ENCODE measurements at regions not wholly inside any gene's neighbourhood (a gene's known extent, or its start where the extent isn't known, plus 50 kb on each side); places are given as distances from the start of the nearest gene placed in this dataset.

DNA sequence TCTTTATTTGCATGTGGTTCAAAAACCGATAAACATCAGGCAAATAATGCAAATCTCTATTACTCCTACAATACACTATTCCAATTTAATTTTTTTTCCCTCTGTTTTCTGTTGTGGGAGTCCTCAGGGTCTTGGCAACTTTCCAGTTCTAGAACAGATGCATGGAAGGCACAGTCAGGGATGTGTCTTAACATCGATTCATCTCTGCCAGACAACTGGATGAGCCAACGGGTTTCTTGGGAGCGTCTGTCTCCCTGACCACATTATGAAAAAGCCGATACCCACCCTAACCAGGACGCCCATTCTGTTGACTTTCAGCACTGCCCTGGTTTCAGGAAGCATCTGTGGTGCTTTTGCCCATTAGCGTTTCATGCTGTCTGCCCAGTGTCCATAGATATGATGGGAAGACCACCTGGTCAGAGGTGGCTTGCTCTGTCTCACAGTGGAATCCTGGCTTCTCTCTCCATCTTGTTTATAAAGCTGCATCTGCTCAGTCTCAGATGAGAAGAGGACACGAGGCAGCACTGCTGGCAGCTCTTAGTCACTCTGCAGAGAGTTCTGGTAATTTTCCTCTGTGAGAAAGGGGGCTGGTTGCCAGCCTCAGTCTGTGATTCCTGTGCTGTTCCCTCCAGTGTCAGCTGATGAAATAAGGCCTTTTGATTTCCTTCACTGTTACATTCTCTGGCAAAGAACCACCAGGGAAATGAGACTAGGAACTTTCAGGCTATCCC lies 57.9 kb upstream of the KCNE4 start:
- peaks cover 3 to 8% of the 10 kb centered on the region in 2 donors for H3K4me1 ChIP-seq (ENCODE audit: control insufficient read depth in 1 of 2, insufficient read depth in 2 of 2, low read length in 2 of 2)
- intact Hi-C loops (cut with DNase I), result loop anchor here in 1 of 2 donors (2.0 kb wide), 1 partner anchor 57 kb away; no protein-coding TSS in a partner anchor
- ATAC-seq (ENCODE audit: low FRiP score) (peak; percentile 95), DNase-seq (peak; percentile 84 to 92)
- H3K27ac ChIP-seq (ENCODE audit: low read depth in 1 of 2, low read length in 2 of 2), result peak overlapping the region; percentile 28 to 100
- WGBS, 2 donors, result 15 to 16% methylated on average over 8 of the region's 8 CpGs
- H3K4me3 ChIP-seq (ENCODE audit: low read length in 2 of 2), result peak overlapping the region in 1 of 2 donors; percentile 54
- no peaks in the 10 kb centered on the region for H3K27me3 ChIP-seq (ENCODE audit: control insufficient read depth in 1 of 2, insufficient read depth in 2 of 2, low read length in 1 of 2)
- H3K36me3 ChIP-seq (ENCODE audit: control insufficient read depth in 1 of 2, insufficient read depth in 2 of 2, low read length in 1 of 2), result no peaks in the 10 kb centered on the region
- no peaks in the 10 kb centered on the region for H3K9me3 ChIP-seq (ENCODE audit: control insufficient read depth, low read length)

DNA sequence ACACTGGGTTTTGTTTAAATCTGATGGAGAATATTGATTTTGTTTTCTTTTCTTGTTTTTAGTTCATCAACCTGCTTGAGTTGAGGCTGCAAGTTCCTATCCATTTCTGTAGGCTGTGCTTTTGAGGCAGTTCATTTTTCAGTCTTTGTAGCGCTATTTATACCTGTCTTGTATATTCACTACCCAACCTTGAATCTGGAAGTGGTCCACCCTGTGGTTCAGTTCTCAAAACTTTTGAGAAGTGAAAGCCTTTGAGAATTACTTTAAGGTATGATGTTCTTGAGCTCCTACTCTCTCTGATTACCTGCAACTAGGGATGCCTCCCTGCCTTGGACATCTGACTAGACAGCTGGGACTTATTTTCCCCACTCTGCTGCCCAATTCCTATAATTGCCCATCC lies 53.5 kb upstream of the KCNE4 start:
- DNase-seq, result no peak
- no peaks in the 10 kb centered on the region for H3K27me3 ChIP-seq (ENCODE audit: control insufficient read depth in 1 of 2, insufficient read depth in 2 of 2, low read length in 1 of 2)
- intact Hi-C loops (cut with DNase I), result loop anchor here in 1 of 2 donors (5.0 kb wide), 1 partner anchor 54 kb away; the partner anchor contains the start of gene KCNE4
- no peaks in the 10 kb centered on the region for H3K9me3 ChIP-seq (ENCODE audit: control insufficient read depth, low read length)
- ATAC-seq (ENCODE audit: low FRiP score), result no peak
- H3K36me3 ChIP-seq (ENCODE audit: control insufficient read depth in 1 of 2, insufficient read depth in 2 of 2, low read length in 1 of 2), result no peaks in the 10 kb centered on the region
- H3K27ac ChIP-seq (ENCODE audit: low read depth in 1 of 2, low read length in 2 of 2), result no peak overlapping the region
- WGBS, 2 donors, result 83 to 95% methylated on average over 1 of the region's 1 CpG
- H3K4me1 ChIP-seq (ENCODE audit: control insufficient read depth in 1 of 2, insufficient read depth in 2 of 2, low read length in 2 of 2), result peaks cover 3 to 8% of the 10 kb centered on the region in 2 donors
- no peak overlapping the region for H3K4me3 ChIP-seq (ENCODE audit: low read length in 2 of 2)

DNA sequence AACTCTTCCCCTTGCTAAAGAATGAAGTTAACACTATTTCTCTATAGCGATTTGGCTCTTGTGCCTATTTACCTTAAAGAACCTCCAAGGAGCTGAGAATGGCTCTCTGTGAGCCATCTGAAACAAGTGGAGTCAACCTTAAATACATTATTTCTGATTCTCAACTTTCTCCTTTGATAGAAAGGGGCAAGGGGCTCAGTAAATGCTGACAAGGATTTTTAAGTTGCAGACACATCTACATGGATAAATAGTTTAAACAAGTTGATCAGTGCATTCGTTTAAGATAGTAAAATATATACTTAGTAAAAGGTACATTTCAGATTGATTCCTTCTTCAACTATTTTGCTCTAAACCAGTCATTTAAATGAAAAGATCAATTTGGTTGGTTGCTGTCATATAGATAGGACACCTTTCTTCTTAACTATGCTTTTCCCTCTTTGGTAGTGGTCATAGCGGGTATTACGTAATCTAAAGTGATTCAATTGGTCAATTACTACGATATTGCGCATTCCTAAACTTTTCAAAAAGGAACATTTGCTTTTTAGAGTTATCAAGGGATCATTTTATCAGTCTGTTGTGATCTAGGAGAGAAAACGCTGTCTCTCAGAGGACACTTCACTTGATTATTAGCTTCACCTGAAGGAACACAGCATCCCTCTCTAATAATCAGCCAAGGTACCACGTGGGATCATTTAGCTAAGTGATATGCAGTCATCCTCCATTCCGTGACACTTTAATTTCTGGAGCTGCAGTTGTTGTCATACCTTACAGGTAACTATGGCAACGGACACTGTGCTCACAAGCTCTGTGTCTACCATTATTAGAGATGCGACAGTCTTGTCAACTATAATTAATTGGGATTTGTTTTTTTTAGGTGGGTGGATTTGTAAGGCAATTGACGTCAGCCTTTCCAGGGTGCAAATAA lies 50.9 kb upstream of the KCNE4 start:
- Histone ChIP-seq H3K9me3 (ENCODE audit: control insufficient read depth, low read length) (no peaks in the 10 kb centered on the region), H3K36me3 (ENCODE audit: control insufficient read depth in 1 of 2, insufficient read depth in 2 of 2, low read length in 1 of 2) (no peaks in the 10 kb centered on the region), H3K4me3 (ENCODE audit: low read length in 2 of 2) (no peak overlapping the region), H3K4me1 (ENCODE audit: control insufficient read depth in 1 of 2, insufficient read depth in 2 of 2, low read length in 2 of 2) (no peaks in the 10 kb centered on the region), H3K27ac (ENCODE audit: low read depth in 1 of 2, low read length in 2 of 2) (no peak overlapping the region), H3K27me3 (ENCODE audit: control insufficient read depth in 1 of 2, insufficient read depth in 2 of 2, low read length in 1 of 2) (no peaks in the 10 kb centered on the region)
- DNase-seq (no peak), ATAC-seq (ENCODE audit: low FRiP score) (no peak)
- intact Hi-C loops (cut with DNase I), result no loop called here
- WGBS, 2 donors, result 92 to 93% methylated on average over 12 of the region's 12 CpGs

DNA sequence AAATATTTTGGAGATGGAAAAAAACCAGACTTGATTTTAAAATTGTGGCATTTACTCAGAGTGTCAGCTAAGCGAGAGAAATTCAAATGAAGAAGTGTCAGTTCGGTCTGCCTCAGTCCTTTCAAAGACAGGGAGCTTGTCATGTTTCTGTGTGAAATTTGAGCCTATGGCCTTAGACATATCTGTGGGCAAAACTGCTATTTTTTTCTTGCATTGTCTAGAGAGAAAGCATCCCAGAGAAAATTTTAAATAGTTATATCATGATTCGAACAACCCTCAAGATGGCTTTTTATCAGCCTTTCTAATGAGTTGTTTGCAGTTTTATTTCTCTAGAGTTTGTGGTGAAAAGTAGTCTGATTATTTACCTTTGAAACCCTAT lies 50.2 kb upstream of the KCNE4 start:
- 93 to 96% methylated on average over 3 of the region's 3 CpGs for WGBS, 2 donors
- DNase-seq, result no peak
- Histone ChIP-seq H3K36me3 (ENCODE audit: control insufficient read depth in 1 of 2, insufficient read depth in 2 of 2, low read length in 1 of 2) (no peaks in the 10 kb centered on the region), H3K27me3 (ENCODE audit: control insufficient read depth in 1 of 2, insufficient read depth in 2 of 2, low read length in 1 of 2) (no peaks in the 10 kb centered on the region), H3K27ac (ENCODE audit: low read depth in 1 of 2, low read length in 2 of 2) (no peak overlapping the region), H3K4me3 (ENCODE audit: low read length in 2 of 2) (no peak overlapping the region), H3K4me1 (ENCODE audit: control insufficient read depth in 1 of 2, insufficient read depth in 2 of 2, low read length in 2 of 2) (no peaks in the 10 kb centered on the region), H3K9me3 (ENCODE audit: control insufficient read depth, low read length) (no peaks in the 10 kb centered on the region)
- no peak for ATAC-seq (ENCODE audit: low FRiP score)
- intact Hi-C loops (cut with DNase I), result no loop called here
